Liver (tissue), 3 donors: ENCODE measurements at regions not wholly inside any gene's neighbourhood (a gene's known extent, or its start where the extent isn't known, plus 50 kb on each side); places are given as distances from the start of the nearest gene placed in this dataset.

Experiments
- CTCF ChIP-seq: fragments of 150-350 bp; IDR thresholded peaks from 2 replicates; pipeline ENCODE4 v1.5.1; 2017; ENCODE audit warnings: improper control_type of control experiment, low read depth, low read length; ENCODE audit not compliant: missing input control
- EGR1 ChIP-seq, 2 donors: IDR thresholded peaks; 2 replicates each; pipeline ENCODE4 v1.6.1; 2016 to 2018; ENCODE audit warnings: antibody characterized with exemption in 2 of 2, low read depth in 2 of 2
- FOXA1 ChIP-seq: IDR thresholded peaks from 2 replicates; pipeline ENCODE4 v1.6.1; 2016; ENCODE audit warnings: antibody characterized with exemption
- GABPA ChIP-seq, 2 donors: IDR thresholded peaks in 1 of 2; conservative IDR thresholded peaks in 1 of 2; 2 replicates each; pipeline ENCODE4 v1.6.1; 2016; ENCODE audit warnings: antibody characterized with exemption in 2 of 2, mild to moderate bottlenecking in 1 of 2, moderate library complexity in 1 of 2
- HNF4G ChIP-seq: IDR thresholded peaks from 2 replicates; pipeline ENCODE4 v1.6.1; 2016; ENCODE audit warnings: antibody characterized with exemption
- MAX ChIP-seq: IDR thresholded peaks from 2 replicates; pipeline ENCODE4 v1.6.1; 2016; ENCODE audit warnings: antibody characterized with exemption
- TAF1 ChIP-seq: conservative IDR thresholded peaks from 2 replicates; pipeline ENCODE4 v1.6.1; 2016; ENCODE audit warnings: antibody characterized with exemption, mild to moderate bottlenecking
- ZBTB33 ChIP-seq: IDR thresholded peaks from 2 replicates; pipeline ENCODE4 v1.6.1; 2016; ENCODE audit warnings: antibody characterized with exemption
- donor health status: healthy.
- donor health status: healthy.

GRCh38 chr14:101506926-101507835, 54.1 kb upstream of the DIO3 start:
- TF ChIP-seq CTCF (no peak), MAX (no peak), HNF4G (no peak), GABPA (IDR thresholded peaks at IDR 0.05 in 1 of 2, conservative IDR thresholded peaks at IDR 0.05 in 1 of 2) (no peak), TAF1 (no peak), EGR1 (IDR thresholded peaks at IDR 0.05; ENCODE audit: low read depth in 2 of 2) (no peak), ZBTB33 (no peak), FOXA1 (no peak)
